ENCODE measurements at regions not wholly inside any gene's neighbourhood (a gene's known extent, or its start where the extent isn't known, plus 50 kb on each side); places are given as distances from the start of the nearest gene placed in this dataset.

DNA sequence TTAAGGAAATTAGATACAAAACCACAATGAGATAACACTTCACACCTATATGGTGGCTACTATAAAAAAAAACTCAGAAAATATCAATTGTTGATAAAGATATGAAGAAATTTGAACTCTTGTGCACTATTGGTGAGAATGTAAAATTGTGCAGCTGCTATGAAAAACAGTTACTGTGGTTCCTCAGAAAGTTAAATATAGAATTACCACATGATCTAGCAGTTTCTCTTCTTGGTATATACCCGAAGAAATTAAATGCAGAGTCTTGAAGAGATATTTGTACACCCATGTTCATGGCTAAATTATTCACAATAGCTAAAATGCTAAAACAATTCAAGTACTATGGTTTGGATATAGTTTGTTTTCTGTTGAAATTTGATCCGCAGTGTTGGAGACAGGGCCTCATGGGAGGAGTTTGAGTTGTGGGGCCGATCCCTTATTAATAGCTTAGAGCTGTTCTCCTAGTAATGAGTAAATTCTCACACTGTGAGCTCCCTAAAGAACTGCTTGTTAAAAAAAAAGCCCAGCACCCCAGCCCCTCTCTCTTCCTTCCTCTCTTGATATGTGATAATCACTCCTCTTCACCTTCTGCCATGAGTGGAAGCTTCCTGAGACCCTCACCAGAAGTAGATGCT, 1412.1 kb downstream of the PLA2G4A start:
- DNase-seq = peak in 1 of 2 donors; percentile 63

DNA sequence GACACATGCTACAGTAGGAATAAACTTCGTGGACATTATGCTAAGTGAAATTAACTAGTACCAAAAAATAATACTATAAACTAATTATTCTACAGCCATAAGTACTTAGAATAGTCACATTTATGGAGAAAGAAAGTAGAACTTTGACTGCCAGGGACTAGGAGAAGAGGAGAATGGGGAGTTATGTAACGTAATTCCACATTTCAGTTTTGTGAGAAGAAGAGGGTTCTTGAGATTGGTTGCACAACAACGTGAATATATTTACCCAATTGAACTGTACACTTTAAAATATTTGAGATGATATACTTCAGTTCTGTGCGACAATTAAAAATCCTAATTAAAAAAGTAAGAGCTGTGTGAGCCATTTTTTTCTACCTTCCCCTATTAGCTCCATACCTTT, 1412.9 kb downstream of the PLA2G4A start:
- DNase-seq = no peak

DNA sequence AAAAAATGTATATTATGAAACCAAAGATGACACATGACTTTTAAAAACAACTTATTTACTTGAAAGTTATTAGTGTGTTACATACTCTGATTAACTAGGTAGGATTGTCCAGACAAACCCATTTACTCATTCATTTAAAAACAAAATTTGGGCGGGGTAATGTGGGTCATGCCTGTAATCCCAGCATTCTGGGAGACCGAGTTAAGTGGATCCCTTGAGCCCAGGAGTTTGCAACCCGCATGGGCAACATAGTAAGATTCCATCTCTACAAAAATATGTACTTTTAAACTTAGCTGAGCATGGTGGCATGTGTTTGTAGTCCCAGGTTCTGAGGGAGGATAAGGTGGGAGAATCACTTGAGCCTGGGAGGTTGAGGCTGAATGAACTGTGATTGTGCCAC, 1414.7 kb downstream of the PLA2G4A start:
- no peak for DNase-seq

DNA sequence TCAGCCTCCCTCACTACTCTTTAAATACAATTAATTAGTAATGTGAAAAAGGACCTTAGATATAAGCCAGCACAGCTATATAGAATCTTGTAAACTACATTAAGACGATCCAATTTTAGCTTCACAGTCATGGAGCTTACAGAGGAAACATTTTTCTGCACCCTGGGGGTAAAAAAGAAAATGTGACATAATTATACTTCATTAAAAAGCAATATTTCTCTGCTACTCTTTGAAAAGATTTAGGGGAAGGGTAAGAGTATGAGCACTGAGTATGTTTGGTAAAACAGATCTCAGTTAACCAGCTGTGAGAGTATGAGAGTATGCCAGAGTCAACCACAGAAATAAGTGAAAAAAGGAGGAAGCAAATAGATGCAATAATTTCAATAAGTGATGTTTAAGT, 1415.9 kb downstream of the PLA2G4A start:
- no peak for DNase-seq

DNA sequence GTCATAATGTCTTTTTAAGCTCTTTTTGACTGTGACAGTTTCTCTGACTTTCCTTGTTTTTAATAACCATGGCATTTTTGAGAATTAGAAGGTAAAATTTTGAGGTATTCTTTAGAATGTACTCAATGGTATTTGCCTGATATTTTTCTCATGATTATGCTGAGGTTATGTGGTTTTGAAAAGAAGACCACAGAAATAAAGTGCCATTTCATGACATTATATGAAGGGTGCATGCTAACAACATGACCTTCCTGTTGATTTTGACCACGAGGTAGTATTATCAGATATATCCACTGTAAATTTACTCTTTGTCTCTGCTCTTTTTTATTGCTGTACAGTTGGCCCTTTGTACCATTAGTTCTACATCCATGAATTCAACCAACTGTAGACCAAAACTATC, 1418.5 kb downstream of the PLA2G4A start:
- DNase-seq = no peak

DNA sequence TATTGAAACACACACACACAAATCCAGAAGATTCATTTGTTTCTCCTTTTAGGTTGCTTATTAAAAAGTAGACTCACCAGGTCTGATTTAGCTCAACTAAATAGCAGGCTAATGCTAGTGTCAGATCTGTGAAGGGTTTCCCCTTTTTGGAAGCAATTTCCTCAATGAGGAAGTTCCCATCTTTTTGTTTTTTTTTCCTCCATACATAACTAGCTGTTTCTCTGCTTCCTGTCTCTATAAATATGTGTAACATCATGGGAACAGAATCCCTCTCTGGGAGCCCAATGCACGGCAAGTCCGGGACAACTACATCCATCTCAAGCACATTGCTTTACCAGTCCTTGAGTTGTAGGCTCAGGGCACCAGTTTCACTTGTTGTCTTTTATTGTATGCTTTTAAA, 1421.1 kb downstream of the PLA2G4A start:
- DNase-seq = peak in 1 of 2 donors; percentile 50

DNA sequence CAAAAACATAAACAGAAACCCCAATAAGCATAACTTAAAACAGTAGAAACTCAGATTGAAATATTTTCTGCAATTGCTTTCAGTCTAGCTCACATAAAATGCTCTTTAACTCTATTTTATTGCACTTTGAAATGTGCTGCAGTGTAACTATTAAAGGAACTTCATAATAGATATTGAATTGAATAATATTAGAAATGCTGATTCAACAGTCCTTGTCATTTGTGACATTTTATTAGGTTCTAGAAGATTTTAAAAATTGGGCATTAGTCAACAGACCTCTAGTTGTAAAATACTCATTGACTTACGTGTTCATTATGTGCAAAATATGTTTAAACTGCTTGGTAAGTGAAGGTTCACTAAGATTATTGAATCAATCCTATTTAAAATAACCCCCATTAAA, 1422.3 kb downstream of the PLA2G4A start:
- no peak for DNase-seq

DNA sequence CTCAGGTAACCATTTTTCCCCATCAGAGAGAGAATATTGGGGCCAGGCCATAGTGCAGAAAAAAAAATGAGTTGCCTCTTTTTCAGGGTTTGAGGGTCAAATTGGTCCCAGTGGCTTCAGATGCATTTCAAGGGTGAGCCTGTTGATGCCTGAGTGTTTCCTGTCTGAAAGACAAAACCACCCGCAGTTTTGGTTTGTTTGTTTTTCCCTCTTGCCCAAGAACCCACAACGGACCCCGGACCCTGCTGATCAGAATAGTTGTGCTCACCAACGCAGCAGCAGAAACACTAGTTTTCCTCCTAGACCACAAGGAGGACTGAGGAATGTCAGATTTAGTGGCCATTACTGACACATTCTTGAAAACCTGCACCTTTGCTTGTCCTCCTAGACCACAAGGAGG, 1433.1 kb downstream of the PLA2G4A start:
- no peak for DNase-seq

DNA sequence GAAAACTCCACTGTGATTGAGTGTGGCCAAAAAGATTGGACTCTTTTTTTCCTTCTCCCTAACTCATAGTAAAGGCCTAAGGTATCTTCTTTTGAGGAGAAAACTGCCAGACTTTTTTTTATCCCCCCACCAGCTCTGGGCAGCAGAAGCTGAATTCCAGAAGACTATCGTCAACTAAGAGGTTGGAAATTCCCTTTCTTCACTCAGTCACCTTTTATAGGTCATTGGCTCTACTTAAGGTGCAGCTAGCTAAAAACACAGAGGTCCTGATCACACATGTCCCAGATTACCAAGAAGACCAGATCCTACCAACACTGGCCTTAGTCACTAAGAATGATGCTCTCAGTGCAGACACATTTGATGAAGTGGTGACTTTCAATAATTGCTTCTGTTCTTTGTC, 1441.2 kb downstream of the PLA2G4A start:
- no peak for DNase-seq

DNA sequence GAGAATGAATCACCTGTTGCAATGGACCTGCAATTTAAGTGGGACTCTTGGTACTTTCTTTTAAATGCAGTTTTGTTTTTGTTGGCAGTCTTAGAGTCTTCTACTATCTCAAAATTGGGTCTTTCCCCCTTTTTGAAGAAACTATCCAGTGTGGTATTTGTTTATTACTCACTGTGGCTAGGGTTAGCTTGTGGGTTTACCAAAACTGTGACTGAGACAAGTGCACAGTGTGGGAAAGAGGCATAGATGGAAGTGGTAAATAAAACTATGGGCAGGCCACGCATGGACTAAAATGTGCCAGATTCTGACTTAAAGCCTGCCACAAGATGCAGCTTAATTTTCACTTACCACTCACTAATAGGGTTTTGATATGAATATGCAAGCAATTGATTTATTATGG, 1441.7 kb downstream of the PLA2G4A start:
- DNase-seq = no peak

DNA sequence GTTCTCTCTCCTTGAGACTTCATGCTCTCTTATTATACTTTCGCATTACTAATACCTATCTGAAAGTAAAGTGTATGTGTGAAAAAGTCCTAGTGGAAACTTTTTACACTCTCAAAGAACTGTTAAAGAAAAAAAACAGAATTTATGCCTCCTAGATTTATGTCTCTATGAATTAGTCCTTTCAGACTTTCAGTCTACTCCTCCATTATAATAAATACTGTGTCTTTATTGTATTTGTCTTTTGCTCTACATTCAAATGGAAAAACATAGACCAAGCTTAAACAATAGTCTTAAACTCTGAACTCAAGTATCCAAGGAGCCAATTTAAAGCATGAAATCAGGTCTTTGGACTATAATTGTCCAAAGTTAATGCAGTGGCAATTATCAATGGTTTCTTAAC, 1449.0 kb downstream of the PLA2G4A start:
- DNase-seq = no peak

DNA sequence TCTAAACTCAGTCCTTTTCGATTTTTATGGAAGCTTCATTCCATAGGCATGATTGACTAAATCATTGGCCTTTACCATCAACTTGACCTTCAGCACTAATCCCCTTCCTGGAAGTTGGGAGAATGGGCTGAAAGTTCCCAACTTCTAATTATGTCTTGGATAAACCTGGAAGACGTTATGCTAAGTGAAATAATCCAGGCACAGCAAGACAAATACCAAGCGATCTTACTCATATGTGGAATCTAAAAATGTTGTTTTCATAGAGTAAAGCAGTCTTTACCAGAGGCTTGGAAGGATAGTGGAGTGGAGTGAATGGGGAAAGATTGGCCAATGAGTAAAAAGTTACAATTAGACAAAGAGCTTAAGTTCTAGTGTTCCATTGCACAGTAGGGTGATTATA, 1453.2 kb downstream of the PLA2G4A start:
- DNase-seq = no peak

DNA sequence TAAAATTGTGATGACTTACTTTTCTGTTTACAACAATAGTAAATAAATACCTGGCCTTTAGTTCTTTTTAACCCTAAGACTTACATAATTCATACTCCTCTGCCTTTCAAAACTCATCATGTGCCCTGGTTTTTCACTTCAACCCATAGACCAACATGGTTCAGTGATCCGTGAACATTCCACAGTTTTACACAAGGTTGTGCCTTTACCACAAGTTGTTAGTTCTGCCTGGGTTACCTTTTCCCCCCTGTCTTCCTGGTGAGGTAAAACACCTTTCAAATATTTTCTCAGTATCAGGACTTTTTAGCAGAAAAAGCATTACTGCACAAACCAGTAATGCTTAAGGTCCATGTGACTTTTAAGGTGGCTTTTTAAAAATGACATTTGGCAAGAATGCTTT, 1466.4 kb downstream of the PLA2G4A start:
- no peak for DNase-seq

DNA sequence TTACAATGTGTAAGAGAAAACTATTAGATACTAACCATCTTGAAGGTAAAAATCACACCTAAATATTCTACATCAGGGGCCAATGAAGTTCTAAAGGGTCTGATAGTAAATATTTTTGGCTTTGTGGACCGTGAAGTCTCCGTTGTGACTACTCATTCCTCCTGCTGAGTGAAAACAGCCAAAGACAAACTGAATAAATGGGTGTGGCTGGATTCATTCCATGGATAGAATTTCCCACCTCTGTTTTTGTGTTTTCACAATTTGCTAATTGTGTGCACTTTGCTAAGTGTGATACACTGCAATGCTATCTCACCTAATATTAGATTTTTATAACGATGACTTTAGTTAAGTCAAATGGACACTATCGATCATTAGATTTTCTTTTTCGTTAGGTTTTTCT, 1474.0 kb downstream of the PLA2G4A start:
- DNase-seq = no peak

DNA sequence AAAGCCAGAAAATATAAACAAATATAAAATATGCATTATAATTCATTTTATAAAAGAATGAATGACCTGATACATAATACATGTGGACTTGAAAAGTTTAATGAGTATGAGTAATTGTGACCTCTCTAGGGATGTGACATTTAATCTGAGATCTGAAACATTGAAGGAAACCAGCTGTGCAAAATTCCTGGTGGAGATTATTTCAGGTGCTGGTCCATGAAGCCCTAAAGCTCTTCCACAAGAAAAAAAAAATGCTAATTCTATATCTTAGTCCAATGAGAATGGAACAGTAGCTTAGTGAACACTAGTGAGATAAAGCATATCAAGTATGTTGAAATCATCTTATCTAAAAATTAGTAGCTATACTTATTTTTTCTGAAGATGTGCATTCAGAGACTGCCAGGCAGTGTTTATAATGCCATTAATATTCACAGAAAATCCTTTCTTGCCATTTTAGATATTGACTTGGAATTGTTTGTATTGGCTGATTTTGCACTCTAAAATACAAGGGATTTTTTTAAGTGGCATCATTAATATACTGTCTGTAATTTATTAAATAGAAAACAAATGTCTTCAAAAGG, 1485.9 kb downstream of the PLA2G4A start:
- DNase-seq = no peak

DNA sequence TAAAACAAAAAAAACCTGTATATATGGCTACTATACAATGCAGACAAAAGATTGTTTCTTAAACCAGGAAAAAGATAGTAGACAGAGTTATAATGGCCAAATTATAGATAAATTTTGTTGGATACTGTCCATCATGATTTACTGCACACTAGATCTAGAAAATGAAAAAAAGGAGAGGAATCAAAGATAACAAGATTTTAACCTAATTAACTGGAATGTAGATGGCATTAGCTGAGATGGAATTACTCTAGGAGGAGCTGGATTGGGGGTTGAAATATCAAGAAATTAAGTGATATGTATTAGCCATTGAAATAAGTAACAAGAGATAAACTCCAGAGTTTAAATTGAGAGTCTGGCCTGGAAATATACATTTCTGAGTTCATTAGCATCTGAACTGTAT, 1489.1 kb downstream of the PLA2G4A start:
- DNase-seq = no peak

DNA sequence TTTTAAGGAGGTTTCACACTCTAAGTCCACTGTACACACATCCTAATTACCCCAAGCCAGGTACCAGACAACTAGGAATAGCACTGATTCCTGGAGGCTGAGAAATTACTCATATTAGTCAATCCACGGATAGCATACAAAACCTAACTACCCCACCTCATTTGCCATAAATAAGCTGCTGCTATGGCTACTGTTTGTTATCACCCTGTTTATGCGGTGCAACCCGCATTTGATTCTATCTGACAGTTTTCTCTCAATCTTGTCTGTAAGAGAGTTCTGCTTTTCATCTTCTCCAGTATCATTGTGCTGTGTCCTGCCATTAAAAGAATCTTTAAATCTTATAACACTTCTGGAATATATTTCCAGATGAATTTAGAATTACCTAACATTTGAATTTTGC, 1496.5 kb downstream of the PLA2G4A start:
- DNase-seq = no peak

DNA sequence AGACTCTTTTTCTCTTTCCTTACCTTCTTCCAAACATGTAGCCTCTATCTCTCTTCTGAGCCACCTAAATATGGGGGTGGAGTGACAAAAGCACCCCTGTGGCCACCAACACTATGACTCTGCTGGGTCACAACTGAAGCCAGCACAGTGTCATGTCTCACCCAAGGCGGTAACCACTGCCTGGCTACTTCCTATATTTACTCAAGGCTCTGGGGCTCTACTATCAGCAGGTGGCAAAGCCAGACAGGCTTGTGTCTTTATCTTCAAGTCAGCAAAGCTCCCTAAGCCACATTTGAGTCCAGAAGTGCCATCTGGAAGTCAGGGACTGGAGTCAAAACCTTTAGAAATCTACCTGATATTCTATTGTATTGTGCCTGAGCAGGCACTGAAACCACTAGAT, 1515.2 kb downstream of the PLA2G4A start:
- no peak for DNase-seq

DNA sequence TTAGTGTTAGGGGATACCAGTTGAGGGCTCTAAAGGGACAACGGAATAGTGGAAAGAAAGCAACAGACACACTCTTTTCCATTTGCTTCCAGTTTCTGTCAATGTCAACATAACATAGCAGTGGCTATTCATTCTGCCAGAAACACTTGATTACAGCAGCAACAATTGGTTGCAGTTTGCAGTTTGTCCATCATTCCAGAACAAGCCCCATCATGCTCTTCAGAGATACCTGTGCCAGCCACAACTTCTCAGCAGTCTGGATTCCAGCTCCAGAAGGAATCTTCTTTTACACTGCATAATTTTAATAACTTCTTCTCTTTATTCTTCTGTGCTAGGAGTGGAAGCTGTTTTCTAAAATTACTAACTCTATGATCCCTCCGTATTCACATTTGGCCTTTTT, 1521.4 kb downstream of the PLA2G4A start:
- no peak for DNase-seq

DNA sequence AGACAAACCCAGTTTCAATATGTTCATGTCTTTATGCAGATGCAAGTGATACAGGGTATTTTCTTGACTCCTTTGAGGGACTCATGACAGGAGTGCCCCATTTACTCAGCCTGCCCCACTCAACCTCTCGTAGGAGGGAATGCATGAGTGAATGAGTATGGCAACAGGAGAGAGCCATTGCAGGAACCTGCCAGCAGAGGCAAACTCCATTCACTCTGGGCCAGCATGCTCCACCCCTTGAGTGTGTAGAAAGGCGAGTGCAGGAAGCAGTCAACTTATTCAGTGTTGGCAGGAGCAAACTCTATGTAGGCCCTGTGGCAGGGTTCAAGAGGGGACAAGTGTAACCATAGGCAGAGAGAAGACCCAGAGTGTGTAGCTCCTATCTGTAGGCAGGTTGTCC, 1526.3 kb downstream of the PLA2G4A start:
- DNase-seq = no peak

DNA sequence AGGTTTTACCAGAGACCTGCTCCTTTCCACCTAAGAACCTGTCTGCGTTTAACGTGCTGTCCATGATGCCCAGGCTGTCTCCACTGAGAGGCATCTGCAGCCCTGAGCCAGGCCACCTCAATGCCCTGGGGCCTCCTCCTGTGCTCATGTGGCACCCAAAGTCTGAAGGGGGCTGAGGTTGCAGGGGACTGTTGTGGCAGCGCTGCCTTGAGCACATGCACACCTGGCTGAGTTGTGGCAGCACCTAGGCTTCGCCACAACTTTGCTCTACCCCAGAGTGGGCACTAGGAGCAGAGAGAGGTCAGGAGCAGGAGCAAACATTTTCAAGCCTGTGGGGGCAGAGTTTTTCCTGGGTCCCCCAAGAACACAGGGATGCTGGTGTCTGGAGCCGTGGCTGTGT, 1527.1 kb downstream of the PLA2G4A start:
- no peak for DNase-seq

DNA sequence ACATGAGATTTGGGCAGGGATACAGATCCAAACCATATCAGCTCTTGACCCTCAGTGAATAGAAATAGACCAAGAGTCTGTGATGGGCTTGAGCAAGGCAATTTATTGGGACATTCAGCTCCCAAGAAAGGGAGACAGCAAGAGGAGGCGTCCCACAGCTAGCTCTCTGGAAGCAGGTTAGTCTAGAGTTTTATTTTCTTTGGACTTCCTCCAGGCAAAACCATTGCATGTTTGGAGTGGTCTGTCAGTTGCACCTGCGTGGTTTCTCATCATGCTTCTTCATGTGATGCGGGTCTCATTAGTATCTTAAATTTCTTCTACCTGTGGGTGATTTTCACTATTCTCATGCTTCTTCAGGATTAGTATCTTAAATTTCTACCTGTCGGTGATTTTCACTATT, 1530.6 kb downstream of the PLA2G4A start:
- no peak for DNase-seq

DNA sequence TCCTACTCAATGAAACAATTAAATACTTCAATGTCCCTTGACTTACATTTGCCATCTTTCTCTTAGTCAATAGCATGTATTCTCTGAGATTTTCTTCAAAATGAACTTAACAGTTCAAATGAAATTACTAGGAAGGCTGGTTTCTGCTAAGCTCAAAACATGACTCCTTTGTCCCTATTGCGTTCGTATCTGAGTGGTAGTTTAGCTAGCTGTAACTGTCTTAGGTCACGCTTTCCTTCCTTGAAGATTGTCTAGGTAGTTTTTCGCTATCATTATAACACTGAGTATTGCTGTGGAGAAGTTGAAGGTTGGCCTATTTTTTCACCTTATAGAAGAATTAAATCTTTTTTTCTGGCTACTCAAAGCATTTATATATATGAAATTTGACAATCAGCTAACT, 1535.2 kb downstream of the PLA2G4A start:
- DNase-seq = no peak

DNA sequence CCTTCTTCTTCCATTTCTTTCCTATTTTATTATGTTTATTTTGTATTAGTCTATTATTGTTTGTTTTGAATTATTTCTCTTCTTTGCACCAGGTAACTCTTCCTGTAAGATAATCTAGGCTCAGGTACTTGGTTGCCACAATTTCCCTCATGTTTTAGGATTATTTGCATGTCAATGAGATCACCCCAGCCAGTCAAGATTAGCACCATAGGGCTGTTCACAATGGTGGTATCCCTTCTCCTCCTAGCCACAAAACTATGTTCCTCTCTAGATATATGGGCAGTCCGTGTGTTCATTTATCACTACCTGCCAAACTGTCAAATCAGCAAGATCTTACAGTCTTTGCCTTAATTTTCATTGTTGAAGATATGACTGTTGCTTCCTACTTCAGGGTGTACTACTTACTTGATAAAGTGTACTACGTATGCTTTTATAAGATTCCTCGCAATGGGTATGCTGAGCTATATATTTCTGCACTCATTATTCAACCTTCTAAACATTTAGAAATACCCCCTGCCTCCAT, 1536.2 kb downstream of the PLA2G4A start:
- DNase-seq = no peak

DNA sequence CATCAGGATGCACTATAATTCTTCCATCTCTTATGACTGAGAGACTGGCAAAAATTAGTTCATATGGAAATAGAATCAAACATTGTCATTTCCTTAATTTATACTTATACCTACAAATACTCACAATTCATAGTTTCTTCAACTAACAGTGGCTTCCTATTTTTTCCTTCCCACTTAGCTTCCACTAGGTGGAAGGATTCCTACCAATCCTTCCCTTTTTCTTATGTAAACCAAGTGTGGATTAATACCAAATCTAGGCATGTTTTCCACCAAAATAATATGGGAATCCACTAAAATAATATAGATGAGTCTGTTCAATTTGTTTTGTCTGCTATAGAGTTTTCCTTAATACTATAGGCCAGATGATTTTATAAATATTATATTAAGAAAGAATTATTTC, 1537.1 kb downstream of the PLA2G4A start:
- no peak for DNase-seq

Data from bone marrow (tissue), 2 donors.